ENCODE measurements at regions not wholly inside any gene's neighbourhood (a gene's known extent, or its start where the extent isn't known, plus 50 kb on each side); places are given as distances from the start of the nearest gene placed in this dataset.

GRCh38 chr12:75868501-75868900 is 163.1 kb downstream of the PHLDA1 start:
- TF ChIP-seq USF2 (IDR thresholded peaks at IDR 0.05; ENCODE audit: borderline replicate concordance, low read depth, low read length) (no peak), RAD21 (IDR thresholded peaks at IDR 0.05; ENCODE audit: low read length) (no peak), PBX3 (IDR thresholded peaks at IDR 0.05) (no peak), RXRA (IDR thresholded peaks at IDR 0.05; ENCODE audit: borderline replicate concordance, low read depth) (no peak), TAF1 (IDR thresholded peaks at IDR 0.05; ENCODE audit: borderline replicate concordance, low read depth, low read length) (no peak), NRF1 (IDR thresholded peaks at IDR 0.05; ENCODE audit: low read depth, low read length) (no peak), TEAD4 (IDR thresholded peaks at IDR 0.05; ENCODE audit: borderline replicate concordance, insufficient read depth) (no peak), GABPA (IDR thresholded peaks at IDR 0.05; ENCODE audit: low read depth) (no peak), ELF1 (IDR thresholded peaks at IDR 0.05) (no peak), FOSL2 (IDR thresholded peaks at IDR 0.05; ENCODE audit: borderline replicate concordance, low read depth) (no peak)
- TF ChIP-seq, protein P1, sequence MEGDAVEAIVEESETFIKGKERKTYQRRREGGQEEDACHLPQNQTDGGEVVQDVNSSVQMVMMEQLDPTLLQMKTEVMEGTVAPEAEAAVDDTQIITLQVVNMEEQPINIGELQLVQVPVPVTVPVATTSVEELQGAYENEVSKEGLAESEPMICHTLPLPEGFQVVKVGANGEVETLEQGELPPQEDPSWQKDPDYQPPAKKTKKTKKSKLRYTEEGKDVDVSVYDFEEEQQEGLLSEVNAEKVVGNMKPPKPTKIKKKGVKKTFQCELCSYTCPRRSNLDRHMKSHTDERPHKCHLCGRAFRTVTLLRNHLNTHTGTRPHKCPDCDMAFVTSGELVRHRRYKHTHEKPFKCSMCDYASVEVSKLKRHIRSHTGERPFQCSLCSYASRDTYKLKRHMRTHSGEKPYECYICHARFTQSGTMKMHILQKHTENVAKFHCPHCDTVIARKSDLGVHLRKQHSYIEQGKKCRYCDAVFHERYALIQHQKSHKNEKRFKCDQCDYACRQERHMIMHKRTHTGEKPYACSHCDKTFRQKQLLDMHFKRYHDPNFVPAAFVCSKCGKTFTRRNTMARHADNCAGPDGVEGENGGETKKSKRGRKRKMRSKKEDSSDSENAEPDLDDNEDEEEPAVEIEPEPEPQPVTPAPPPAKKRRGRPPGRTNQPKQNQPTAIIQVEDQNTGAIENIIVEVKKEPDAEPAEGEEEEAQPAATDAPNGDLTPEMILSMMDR (IDR thresholded peaks at IDR 0.05) = no peak
- 93% methylated on average over 3 of the region's 3 CpGs for WGBS (ENCODE audit: low lambda C conversion rate)
- Histone ChIP-seq H3K9me3 (no peaks in the 10 kb centered on the region), H3K36me3 (replicated peaks in 1 of 2; ENCODE audit: control insufficient read depth in 1 of 2, insufficient read depth in 2 of 2, low read length in 1 of 2) (no peaks in the 10 kb centered on the region), H3K27me3 (ENCODE audit: insufficient read depth) (no peaks in the 10 kb centered on the region), H3K4me3 (ENCODE audit: low read depth in 2 of 2, low read length in 1 of 2) (no peak overlapping the region), H2AFZ (ENCODE audit: low read depth) (no peak overlapping the region), H4K20me1 (ENCODE audit: insufficient read depth) (no peaks in the 10 kb centered on the region), H3K9me2 (no peaks in the 10 kb centered on the region), H3K4me1 (ENCODE audit: control insufficient read depth in 1 of 2, insufficient read depth in 2 of 2, low read depth in 1 of 2, low read length in 1 of 2) (peaks cover 2 to 16% of the 10 kb centered on the region in 2 experiments; a peak in 3 of 4 replicates), H3F3A (replicated peaks; ENCODE audit: insufficient read depth) (peaks cover 13% of the 10 kb centered on the region), H3K9ac (no peak overlapping the region), H3K4me2 (no peak overlapping the region), H3K79me2 (ENCODE audit: insufficient read depth) (no peaks in the 10 kb centered on the region; the same call in 1 of the 2 replicates), H3K27ac (ENCODE audit: low read depth in 2 of 2, low read length in 1 of 2) (no peak overlapping the region)
- CTCF ChIA-PET = interaction anchor here (1.3 kb wide), 1 partner anchor 10 kb away, joined by 3 read pairs; no protein-coding TSS in a partner anchor
- DNase-seq = no peak
- POLR2A ChIA-PET = no interaction called here

- ChIA-PET CTCF (no interaction called here), POLR2A (no interaction called here)
- WGBS (ENCODE audit: low lambda C conversion rate) = 97% methylated on average over 3 of the region's 3 CpGs
- Histone ChIP-seq H3K9me2 (no peaks in the 10 kb centered on the region), H4K20me1 (ENCODE audit: insufficient read depth) (no peaks in the 10 kb centered on the region), H3K9me3 (no peaks in the 10 kb centered on the region), H3K36me3 (replicated peaks in 1 of 2; ENCODE audit: control insufficient read depth in 1 of 2, insufficient read depth in 2 of 2, low read length in 1 of 2) (no peaks in the 10 kb centered on the region), H3K4me3 (ENCODE audit: low read depth in 2 of 2, low read length in 1 of 2) (no peak overlapping the region), H3K27me3 (ENCODE audit: insufficient read depth) (no peaks in the 10 kb centered on the region), H3K79me2 (ENCODE audit: insufficient read depth) (no peaks in the 10 kb centered on the region), H3F3A (replicated peaks; ENCODE audit: insufficient read depth) (peaks cover 23% of the 10 kb centered on the region), H3K27ac (ENCODE audit: low read depth in 2 of 2, low read length in 1 of 2) (no peak overlapping the region), H3K4me2 (no peak overlapping the region), H3K4me1 (ENCODE audit: control insufficient read depth in 1 of 2, insufficient read depth in 2 of 2, low read depth in 1 of 2, low read length in 1 of 2) (peaks cover 2 to 13% of the 10 kb centered on the region in 2 experiments; a peak in 2 of 4 replicates), H2AFZ (ENCODE audit: low read depth) (no peak overlapping the region), H3K9ac (no peak overlapping the region)
- no peak for DNase-seq
- TF ChIP-seq RCOR1 (IDR thresholded peaks at IDR 0.05; ENCODE audit: low read length) = no peak
- no peak for TF ChIP-seq FOXJ3 (CRISPR knock-in tag; IDR thresholded peaks at IDR 0.05)
- TF ChIP-seq CHD2 (IDR thresholded peaks at IDR 0.05; ENCODE audit: low read length, partially characterized antibody) = no peak
- TF ChIP-seq TCF12 (IDR thresholded peaks at IDR 0.05) = no peak
- no peak for TF ChIP-seq NRF1 (IDR thresholded peaks at IDR 0.05; ENCODE audit: low read depth, low read length)
- TF ChIP-seq MEF2A (IDR thresholded peaks at IDR 0.05; ENCODE audit: borderline replicate concordance, low read depth) = no peak
- TF ChIP-seq FOSL2 (IDR thresholded peaks at IDR 0.05; ENCODE audit: borderline replicate concordance, low read depth) = no peak
- TF ChIP-seq, protein P1 (IDR thresholded peaks at IDR 0.05) = no peak
- TF ChIP-seq GABPA (IDR thresholded peaks at IDR 0.05; ENCODE audit: low read depth) = no peak
- no peak for TF ChIP-seq TEAD4 (IDR thresholded peaks at IDR 0.05; ENCODE audit: borderline replicate concordance, insufficient read depth)
- TF ChIP-seq RXRA (IDR thresholded peaks at IDR 0.05; ENCODE audit: borderline replicate concordance, low read depth) = no peak
- TF ChIP-seq, protein P2, sequence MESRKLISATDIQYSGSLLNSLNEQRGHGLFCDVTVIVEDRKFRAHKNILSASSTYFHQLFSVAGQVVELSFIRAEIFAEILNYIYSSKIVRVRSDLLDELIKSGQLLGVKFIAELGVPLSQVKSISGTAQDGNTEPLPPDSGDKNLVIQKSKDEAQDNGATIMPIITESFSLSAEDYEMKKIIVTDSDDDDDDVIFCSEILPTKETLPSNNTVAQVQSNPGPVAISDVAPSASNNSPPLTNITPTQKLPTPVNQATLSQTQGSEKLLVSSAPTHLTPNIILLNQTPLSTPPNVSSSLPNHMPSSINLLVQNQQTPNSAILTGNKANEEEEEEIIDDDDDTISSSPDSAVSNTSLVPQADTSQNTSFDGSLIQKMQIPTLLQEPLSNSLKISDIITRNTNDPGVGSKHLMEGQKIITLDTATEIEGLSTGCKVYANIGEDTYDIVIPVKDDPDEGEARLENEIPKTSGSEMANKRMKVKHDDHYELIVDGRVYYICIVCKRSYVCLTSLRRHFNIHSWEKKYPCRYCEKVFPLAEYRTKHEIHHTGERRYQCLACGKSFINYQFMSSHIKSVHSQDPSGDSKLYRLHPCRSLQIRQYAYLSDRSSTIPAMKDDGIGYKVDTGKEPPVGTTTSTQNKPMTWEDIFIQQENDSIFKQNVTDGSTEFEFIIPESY (IDR thresholded peaks at IDR 0.05; ENCODE audit: borderline replicate concordance, low read depth) = no peak
Observed at GRCh38 chr12:75865315-75865714, 166.3 kb downstream of the PHLDA1 start.
